ENCODE measurements at regions not wholly inside any gene's neighbourhood (a gene's known extent, or its start where the extent isn't known, plus 50 kb on each side); places are given as distances from the start of the nearest gene placed in this dataset.

DNA sequence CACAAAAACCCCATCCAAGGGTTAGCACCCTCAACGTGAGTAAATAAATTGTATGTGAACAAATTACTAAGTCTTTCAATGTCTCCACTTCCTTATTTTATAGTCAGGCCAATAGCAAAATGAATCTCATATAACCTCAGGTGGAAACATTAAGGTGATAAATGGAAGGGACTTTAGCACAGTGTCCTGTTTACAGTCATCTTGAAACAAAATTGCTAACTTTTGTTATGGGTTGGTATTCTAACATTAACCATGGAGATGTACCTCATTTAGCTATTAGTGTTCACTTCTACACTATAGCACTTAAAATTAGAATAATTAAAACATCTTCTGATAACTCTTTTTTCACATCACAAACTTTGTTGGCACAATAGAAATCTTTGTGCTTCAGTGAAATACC, 255.8 kb upstream of the CNTNAP2 start:
- TF ChIP-seq NFIC (IDR thresholded peaks at IDR 0.05) (no peak), ZBTB7A (IDR thresholded peaks at IDR 0.05; ENCODE audit: low read depth) (no peak), REST (IDR thresholded peaks at IDR 0.05; ENCODE audit: low read depth) (no peak), RAD21 (IDR thresholded peaks at IDR 0.05; ENCODE audit: low read depth) (no peak), TEAD4 (IDR thresholded peaks at IDR 0.05) (no peak), YY1 (IDR thresholded peaks at IDR 0.05; ENCODE audit: low read depth) (no peak)
- TF ChIP-seq, protein P1, sequence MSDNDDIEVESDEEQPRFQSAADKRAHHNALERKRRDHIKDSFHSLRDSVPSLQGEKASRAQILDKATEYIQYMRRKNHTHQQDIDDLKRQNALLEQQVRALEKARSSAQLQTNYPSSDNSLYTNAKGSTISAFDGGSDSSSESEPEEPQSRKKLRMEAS (IDR thresholded peaks at IDR 0.05): no peak

Measured in Ishikawa (cell line).